ENCODE measurements at regions not wholly inside any gene's neighbourhood (a gene's known extent, or its start where the extent isn't known, plus 50 kb on each side); places are given as distances from the start of the nearest gene placed in this dataset.

DNA sequence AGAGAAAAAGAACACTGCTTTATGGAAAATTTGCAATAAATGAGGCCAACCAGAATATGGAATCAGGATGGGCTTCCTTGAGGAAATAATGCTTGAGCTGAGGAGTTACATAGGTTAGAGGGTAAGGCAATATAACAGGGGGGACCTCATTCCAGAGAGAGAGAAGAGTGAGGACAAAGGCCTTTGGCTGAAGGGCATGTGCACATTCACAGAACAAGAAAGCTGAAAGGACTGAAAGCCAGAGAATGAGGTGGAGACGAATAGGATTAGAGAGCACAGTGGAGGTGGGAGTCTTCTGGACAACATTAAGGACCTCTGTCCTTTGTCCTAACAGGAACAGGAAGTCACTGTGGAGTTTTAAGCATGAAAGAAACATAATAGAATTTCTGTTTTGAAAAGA lies 60.7 kb upstream of the MROH9 start:
- TF ChIP-seq POLR2A (IDR thresholded peaks at IDR 0.05): no peak
- TF ChIP-seq, protein P1, sequence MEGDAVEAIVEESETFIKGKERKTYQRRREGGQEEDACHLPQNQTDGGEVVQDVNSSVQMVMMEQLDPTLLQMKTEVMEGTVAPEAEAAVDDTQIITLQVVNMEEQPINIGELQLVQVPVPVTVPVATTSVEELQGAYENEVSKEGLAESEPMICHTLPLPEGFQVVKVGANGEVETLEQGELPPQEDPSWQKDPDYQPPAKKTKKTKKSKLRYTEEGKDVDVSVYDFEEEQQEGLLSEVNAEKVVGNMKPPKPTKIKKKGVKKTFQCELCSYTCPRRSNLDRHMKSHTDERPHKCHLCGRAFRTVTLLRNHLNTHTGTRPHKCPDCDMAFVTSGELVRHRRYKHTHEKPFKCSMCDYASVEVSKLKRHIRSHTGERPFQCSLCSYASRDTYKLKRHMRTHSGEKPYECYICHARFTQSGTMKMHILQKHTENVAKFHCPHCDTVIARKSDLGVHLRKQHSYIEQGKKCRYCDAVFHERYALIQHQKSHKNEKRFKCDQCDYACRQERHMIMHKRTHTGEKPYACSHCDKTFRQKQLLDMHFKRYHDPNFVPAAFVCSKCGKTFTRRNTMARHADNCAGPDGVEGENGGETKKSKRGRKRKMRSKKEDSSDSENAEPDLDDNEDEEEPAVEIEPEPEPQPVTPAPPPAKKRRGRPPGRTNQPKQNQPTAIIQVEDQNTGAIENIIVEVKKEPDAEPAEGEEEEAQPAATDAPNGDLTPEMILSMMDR (IDR thresholded peaks at IDR 0.05): no peak

Data from adrenal gland (tissue), 5 donors.